GM12878 (cell line): ENCODE measurements at regions not wholly inside any gene's neighbourhood (a gene's known extent, or its start where the extent isn't known, plus 50 kb on each side); places are given as distances from the start of the nearest gene placed in this dataset.

ENCODE experiments used
- ATAC-seq: fragments of 200-7000 bp; cut with Tn5 transposase; 3 replicates; pipeline ENCODE4 v1.9.1; 2020; ENCODE audit warnings: mild to moderate bottlenecking, moderate library complexity
- BruUV-seq: library from RNA; stranded (reverse); fragments of 400-500 nt; replicated peaks from 2 replicates; lab custom pipeline; 2021; lab: Mats Ljungman, UMichigan
- CTCF ChIA-PET: fragments of 300-600 bp; sonication (Branson Sonifier 250); formaldehyde crosslinking; extraction: SDS; loops from one replicate; lab custom pipeline; 2021; ENCODE audit warnings: inconsistent platforms; lab: Yijun Ruan, JAX
- POLR2A ChIA-PET: fragments of 350-600 bp; formaldehyde crosslinking; extraction: SDS; loops from one replicate; lab custom pipeline; 2021; ENCODE audit warnings: inconsistent platforms; lab: Charles Lee
- RAD21 ChIA-PET: fragments of 300-600 bp; sonication (Branson Sonifier 250); formaldehyde crosslinking; loops from one replicate; lab custom pipeline; 2023; ENCODE audit warnings: antibody characterized with exemption; ENCODE audit not compliant: unreplicated experiment; lab: Charles Lee
- SMC1A ChIA-PET: fragments of 300-600 bp; sonication (Branson Sonifier 250); formaldehyde crosslinking; loops from one replicate; lab custom pipeline; 2023; ENCODE audit not compliant: unreplicated experiment, uncharacterized antibody; lab: Charles Lee
- DNase-seq: peaks from one replicate; pipeline ENCODE4 v3.0.0-alpha.2; 2011; ENCODE audit warnings: low read depth, low spot score
- FAIRE-seq: peaks from 3 replicates; lab custom pipeline; 2011; peaks lifted over from hg19 to GRCh38; lab: Jason Lieb, UNC
- H2AFZ ChIP-seq: 2 replicates; pipeline ENCODE4 v1.6.0; 2011; ENCODE audit warnings: low read depth, low read length, control low read depth; ENCODE audit not compliant: control insufficient read depth
- H3K27ac ChIP-seq: 2 replicates; pipeline ENCODE4 v1.5.1; 2011; ENCODE audit warnings: control low read depth; ENCODE audit not compliant: control insufficient read depth, insufficient read depth
- H3K27me3 ChIP-seq, 2 experiments: replicated peaks in 1 of 2; 2 replicates each; pipeline versions ENCODE4 v1.6.0 to v1.6.1; 2011; ENCODE audit warnings: low read length in 1 of 2; ENCODE audit not compliant: control insufficient read depth in 2 of 2, insufficient read depth in 2 of 2
- H3K36me3 ChIP-seq, 2 experiments: 2 replicates each; pipeline ENCODE4 v1.5.1; 2011; ENCODE audit warnings: low read length in 1 of 2; ENCODE audit not compliant: control insufficient read depth in 2 of 2, insufficient read depth in 2 of 2
- H3K4me1 ChIP-seq: 2 replicates; pipeline ENCODE4 v1.6.1; 2011; ENCODE audit warnings: mild to moderate bottlenecking, low read length, moderate library complexity, mixed read lengths; ENCODE audit not compliant: control insufficient read depth, insufficient read depth
- H3K4me2 ChIP-seq: 2 replicates; pipeline ENCODE4 v1.6.0; 2011; ENCODE audit warnings: control low read depth; ENCODE audit not compliant: control insufficient read depth, insufficient read depth
- H3K4me3 ChIP-seq: fragments of 200-600 bp; sonication (generic); 2 replicates; pipeline ENCODE4 v1.5.1; 2016
- H3K79me2 ChIP-seq: 2 replicates; pipeline ENCODE4 v1.6.0; 2011; ENCODE audit warnings: low read length; ENCODE audit not compliant: control insufficient read depth, insufficient read depth
- H3K9ac ChIP-seq: 2 replicates; pipeline ENCODE4 v1.8.0; 2011; ENCODE audit warnings: low read length, control low read depth, mixed read lengths; ENCODE audit not compliant: control insufficient read depth, insufficient read depth
- H3K9me3 ChIP-seq: replicated peaks from 3 replicates; pipeline ENCODE4 v1.5.1; 2011; ENCODE audit warnings: mild to moderate bottlenecking, low read length; ENCODE audit not compliant: control insufficient read depth, insufficient read depth
- H4K20me1 ChIP-seq: 2 replicates; pipeline ENCODE4 v1.6.0; 2011; ENCODE audit not compliant: control insufficient read depth, insufficient read depth
- BCL11A ChIP-seq: IDR thresholded peaks from 2 replicates; pipeline ENCODE4 v1.6.1; 2011; ENCODE audit warnings: low read depth, low read length
- CBX3 ChIP-seq: fragments of 200-600 bp; sonication (generic); IDR thresholded peaks from 2 replicates; pipeline ENCODE4 v1.6.1; 2016; ENCODE audit warnings: low read depth, borderline replicate concordance
- MYB ChIP-seq: fragments of 150-350 bp; IDR thresholded peaks from 2 replicates; pipeline ENCODE4 v1.6.1; 2014; ENCODE audit warnings: mild to moderate bottlenecking, low read depth, low read length, borderline replicate concordance
- RAD21 ChIP-seq: IDR thresholded peaks from 2 replicates; pipeline ENCODE4 v1.6.1; 2011; ENCODE audit warnings: mild to moderate bottlenecking, low read depth, low read length, moderate library complexity; ENCODE audit not compliant: insufficient read depth
- SP1 ChIP-seq: IDR thresholded peaks from one replicate; pipeline ENCODE4 v1.6.1; 2011; ENCODE audit warnings: low read depth, low read length
- YY1 ChIP-seq: IDR thresholded peaks from 2 replicates; pipeline ENCODE4 v1.6.1; 2011; ENCODE audit warnings: low read depth, mild to moderate bottlenecking, low read length
- ZBTB4 ChIP-seq: fragments of 450-650 bp; formaldehyde crosslinking; IDR thresholded peaks from 2 replicates; pipeline ENCODE4 v1.4.0; 2022; ENCODE audit warnings: mild to moderate bottlenecking, moderate library complexity
- ZZZ3 ChIP-seq: IDR thresholded peaks from 2 replicates; pipeline ENCODE4 v1.6.1; 2011; ENCODE audit warnings: low read depth; ENCODE audit not compliant: control insufficient read depth, insufficient read length
- WGBS: methylation state at CpG from one replicate; pipeline ENCODE4 v1.1.6; 2016; ENCODE audit warnings: low lambda C conversion rate; ENCODE audit not compliant: insufficient replicate concordance, insufficient coverage; ENCODE audit errors: missing lambda C conversion rate; 5-methylcytosine and 5-hydroxymethylcytosine counted together
- in situ Hi-C: fragments of 300-500 bp; cut with MboI; formaldehyde crosslinking; loops from 9 replicates; pipeline ENCODE4 v1.14.3; 2018; ENCODE audit warnings: mixed read lengths
- intact Hi-C: fragments of 100-400 bp; cut with micrococcal nuclease; formaldehyde crosslinking; loops from one replicate; pipeline ENCODE4 v1.14.2; 2022; ENCODE audit not compliant: unreplicated experiment
- TF ChIP-seq, protein P1 (sequence below): IDR thresholded peaks from 2 replicates; pipeline ENCODE4 v1.6.1; 2011; ENCODE audit warnings: low read depth, low read length, improper control_type of control experiment, borderline replicate concordance
- TF ChIP-seq, protein P2 (sequence below): IDR thresholded peaks from 2 replicates; pipeline ENCODE4 v1.6.1; 2012; ENCODE audit warnings: mild to moderate bottlenecking, low read depth, low read length

DNA sequence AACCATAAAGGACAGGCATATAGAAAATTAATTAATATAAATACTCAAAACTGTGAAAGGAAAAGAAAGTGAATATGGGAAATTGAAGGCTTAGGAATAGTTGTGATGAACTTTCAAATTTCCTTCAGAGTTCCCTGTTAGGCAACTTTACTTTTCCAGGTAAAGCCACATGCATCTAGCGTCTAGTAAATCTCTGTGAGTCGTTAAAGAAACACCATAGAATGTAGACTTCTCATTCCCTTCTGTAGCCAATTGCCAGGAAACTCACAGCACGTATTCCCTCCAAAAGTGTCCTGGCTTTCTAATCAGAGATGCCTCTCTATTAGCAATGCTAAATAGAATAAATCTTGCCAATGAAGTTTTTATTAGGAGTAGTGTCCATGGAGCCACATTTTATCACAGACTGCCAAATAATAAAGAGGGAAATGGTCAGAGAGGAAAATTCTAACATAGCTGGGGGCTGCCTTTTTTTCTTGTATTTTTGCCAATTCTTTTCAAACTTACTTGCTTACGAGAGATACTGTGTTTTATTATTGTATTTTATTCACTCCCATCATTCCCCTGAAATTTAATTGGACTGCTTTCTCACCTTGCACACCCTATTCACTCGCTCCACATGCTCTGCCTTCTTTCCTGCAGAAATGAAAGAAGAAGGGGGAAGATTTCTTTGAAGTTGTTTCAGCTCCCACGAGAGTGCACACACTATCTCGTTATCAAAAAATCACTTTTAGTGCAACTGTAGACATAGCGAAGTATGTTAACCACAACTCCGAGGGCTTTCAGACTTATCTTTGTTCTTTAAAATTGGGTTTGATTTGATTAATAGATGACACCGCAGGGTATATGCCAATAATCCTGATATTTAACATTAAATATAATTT lies 439.0 kb downstream of the CSNK1G3 start (continued):
- no peak for TF ChIP-seq CBX3
- no peak for TF ChIP-seq ZZZ3
- no peak for TF ChIP-seq BCL11A

DNA sequence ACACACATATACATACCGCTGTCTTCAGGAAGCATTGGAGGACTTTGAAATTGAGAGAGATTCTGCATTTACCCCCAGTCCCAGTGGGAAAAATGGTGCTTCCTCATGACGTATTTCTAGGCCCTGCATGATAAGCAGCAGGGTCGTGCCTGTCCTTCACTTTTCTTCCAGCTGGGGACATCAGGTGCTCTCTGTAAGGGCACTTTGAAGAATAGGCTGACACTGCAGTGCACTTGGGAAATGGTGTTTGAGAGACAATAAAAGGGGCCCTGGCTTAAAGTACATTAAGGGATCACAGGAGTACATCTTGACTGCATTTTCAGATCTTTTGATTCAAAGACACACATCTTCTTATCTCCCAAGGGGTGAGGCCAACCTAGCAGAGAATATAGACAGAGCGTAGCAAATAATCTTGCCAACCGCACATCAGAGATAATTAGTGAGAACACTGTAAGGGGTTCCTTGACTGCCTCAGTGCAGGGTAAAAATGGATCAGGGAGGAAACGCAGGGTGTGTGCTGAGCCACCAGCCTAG lies 437.9 kb downstream of the CSNK1G3 start:
- SMC1A ChIA-PET, result no interaction called here
- no peak for DNase-seq

More for the DNA sequence above, 437.9 kb downstream of the CSNK1G3 start:
- ChIA-PET RAD21 (no interaction called here), CTCF (no interaction called here), POLR2A (no interaction called here)
- 56% methylated on average over 6 of the region's 6 CpGs for WGBS
- Histone ChIP-seq H3K4me1 (no peaks in the 10 kb centered on the region), H3K36me3 (no peaks in the 10 kb centered on the region), H3K27ac (no peak overlapping the region), H3K9me3 (no peaks in the 10 kb centered on the region; the same call in 2 of the 3 replicates), H3K4me3 (no peak overlapping the region), H2AFZ (no peak overlapping the region), H3K79me2 (no peaks in the 10 kb centered on the region), H4K20me1 (no peaks in the 10 kb centered on the region), H3K27me3 (no peaks in the 10 kb centered on the region), H3K4me2 (no peak overlapping the region), H3K9ac (no peak overlapping the region)
- TF ChIP-seq ZBTB4 (CRISPR knock-in tag), result no peak
- TF ChIP-seq, protein P1, sequence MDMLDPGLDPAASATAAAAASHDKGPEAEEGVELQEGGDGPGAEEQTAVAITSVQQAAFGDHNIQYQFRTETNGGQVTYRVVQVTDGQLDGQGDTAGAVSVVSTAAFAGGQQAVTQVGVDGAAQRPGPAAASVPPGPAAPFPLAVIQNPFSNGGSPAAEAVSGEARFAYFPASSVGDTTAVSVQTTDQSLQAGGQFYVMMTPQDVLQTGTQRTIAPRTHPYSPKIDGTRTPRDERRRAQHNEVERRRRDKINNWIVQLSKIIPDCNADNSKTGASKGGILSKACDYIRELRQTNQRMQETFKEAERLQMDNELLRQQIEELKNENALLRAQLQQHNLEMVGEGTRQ, result no peak
- no peak for TF ChIP-seq MYB
- TF ChIP-seq RAD21, result peak; percentile 34; the same call in 1 of the 2 replicates
- TF ChIP-seq SP1, result no peak
- TF ChIP-seq, protein P2, sequence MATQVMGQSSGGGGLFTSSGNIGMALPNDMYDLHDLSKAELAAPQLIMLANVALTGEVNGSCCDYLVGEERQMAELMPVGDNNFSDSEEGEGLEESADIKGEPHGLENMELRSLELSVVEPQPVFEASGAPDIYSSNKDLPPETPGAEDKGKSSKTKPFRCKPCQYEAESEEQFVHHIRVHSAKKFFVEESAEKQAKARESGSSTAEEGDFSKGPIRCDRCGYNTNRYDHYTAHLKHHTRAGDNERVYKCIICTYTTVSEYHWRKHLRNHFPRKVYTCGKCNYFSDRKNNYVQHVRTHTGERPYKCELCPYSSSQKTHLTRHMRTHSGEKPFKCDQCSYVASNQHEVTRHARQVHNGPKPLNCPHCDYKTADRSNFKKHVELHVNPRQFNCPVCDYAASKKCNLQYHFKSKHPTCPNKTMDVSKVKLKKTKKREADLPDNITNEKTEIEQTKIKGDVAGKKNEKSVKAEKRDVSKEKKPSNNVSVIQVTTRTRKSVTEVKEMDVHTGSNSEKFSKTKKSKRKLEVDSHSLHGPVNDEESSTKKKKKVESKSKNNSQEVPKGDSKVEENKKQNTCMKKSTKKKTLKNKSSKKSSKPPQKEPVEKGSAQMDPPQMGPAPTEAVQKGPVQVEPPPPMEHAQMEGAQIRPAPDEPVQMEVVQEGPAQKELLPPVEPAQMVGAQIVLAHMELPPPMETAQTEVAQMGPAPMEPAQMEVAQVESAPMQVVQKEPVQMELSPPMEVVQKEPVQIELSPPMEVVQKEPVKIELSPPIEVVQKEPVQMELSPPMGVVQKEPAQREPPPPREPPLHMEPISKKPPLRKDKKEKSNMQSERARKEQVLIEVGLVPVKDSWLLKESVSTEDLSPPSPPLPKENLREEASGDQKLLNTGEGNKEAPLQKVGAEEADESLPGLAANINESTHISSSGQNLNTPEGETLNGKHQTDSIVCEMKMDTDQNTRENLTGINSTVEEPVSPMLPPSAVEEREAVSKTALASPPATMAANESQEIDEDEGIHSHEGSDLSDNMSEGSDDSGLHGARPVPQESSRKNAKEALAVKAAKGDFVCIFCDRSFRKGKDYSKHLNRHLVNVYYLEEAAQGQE, result no peak
- no peak for TF ChIP-seq YY1
- in situ Hi-C loops, result no loop called here
- ATAC-seq, result no peak
- intact Hi-C loops, result no loop called here
- BruUV-seq, result no TSS peak
- FAIRE-seq, result no peak
